ENCODE measurements at regions not wholly inside any gene's neighbourhood (a gene's known extent, or its start where the extent isn't known, plus 50 kb on each side); places are given as distances from the start of the nearest gene placed in this dataset.

DNA sequence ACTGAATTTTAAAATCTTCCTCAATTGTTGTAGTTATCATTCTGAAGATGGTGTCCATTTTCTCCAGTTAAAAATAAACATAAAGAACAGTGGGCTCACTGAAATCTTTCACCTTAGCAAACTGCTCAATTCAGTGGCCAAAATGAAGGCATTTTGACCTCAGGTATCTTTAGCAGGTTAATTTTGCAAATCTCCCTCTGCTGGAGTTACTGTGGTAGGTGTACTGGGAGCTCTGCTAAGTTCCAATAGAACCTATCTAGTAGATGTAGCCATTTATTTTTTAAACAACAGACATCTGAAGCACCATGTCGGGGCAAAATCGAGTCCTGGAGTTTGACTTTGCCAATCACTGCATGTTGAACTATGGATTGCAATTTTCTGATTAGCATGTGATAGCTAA lies 177.1 kb downstream of the IRS1 start:
- no peaks in the 10 kb centered on the region for H3K9me3 ChIP-seq
- no peak overlapping the region for H3K27ac ChIP-seq
- H3K27me3 ChIP-seq: no peaks in the 10 kb centered on the region
- TF ChIP-seq, protein P1, sequence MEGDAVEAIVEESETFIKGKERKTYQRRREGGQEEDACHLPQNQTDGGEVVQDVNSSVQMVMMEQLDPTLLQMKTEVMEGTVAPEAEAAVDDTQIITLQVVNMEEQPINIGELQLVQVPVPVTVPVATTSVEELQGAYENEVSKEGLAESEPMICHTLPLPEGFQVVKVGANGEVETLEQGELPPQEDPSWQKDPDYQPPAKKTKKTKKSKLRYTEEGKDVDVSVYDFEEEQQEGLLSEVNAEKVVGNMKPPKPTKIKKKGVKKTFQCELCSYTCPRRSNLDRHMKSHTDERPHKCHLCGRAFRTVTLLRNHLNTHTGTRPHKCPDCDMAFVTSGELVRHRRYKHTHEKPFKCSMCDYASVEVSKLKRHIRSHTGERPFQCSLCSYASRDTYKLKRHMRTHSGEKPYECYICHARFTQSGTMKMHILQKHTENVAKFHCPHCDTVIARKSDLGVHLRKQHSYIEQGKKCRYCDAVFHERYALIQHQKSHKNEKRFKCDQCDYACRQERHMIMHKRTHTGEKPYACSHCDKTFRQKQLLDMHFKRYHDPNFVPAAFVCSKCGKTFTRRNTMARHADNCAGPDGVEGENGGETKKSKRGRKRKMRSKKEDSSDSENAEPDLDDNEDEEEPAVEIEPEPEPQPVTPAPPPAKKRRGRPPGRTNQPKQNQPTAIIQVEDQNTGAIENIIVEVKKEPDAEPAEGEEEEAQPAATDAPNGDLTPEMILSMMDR (IDR thresholded peaks at IDR 0.05): no peak
- no peak overlapping the region for H3K4me3 ChIP-seq (ENCODE audit: low read depth in 1 of 2, low read length in 1 of 2)
- H3K36me3 ChIP-seq: no peaks in the 10 kb centered on the region
- H3K4me1 ChIP-seq (ENCODE audit: control insufficient read depth in 1 of 2, insufficient read depth in 1 of 2, low read depth in 1 of 2, low read length in 1 of 2): no peaks in the 10 kb centered on the region

DNA sequence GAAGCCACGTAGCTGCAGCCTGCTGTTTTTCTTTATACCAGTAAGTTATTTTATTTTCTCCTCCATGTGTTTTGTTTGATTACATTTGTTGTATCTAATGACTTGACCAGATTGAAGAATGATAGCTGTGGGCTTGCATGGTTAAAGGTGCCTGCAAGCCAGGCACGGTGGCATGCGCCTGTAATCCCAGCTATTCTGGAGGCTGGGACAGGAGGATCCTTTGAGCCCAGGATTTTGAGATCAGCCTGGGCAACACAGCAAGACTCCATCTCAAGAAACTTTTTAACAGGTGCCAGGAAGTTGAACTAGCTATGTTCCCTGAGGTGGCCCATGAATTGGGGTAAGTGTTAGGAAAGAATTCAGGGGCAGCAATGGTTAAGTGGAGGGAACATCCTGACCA lies 179.4 kb downstream of the IRS1 start:
- H3K4me3 ChIP-seq (ENCODE audit: low read depth in 1 of 2, low read length in 1 of 2): no peak overlapping the region
- H3K9me3 ChIP-seq: no peaks in the 10 kb centered on the region
- TF ChIP-seq, protein P1 (IDR thresholded peaks at IDR 0.05): no peak
- no peaks in the 10 kb centered on the region for H3K36me3 ChIP-seq
- no peak overlapping the region for H3K27ac ChIP-seq
- no peaks in the 10 kb centered on the region for H3K4me1 ChIP-seq (ENCODE audit: control insufficient read depth in 1 of 2, insufficient read depth in 1 of 2, low read depth in 1 of 2, low read length in 1 of 2)
- H3K27me3 ChIP-seq: no peaks in the 10 kb centered on the region

DNA sequence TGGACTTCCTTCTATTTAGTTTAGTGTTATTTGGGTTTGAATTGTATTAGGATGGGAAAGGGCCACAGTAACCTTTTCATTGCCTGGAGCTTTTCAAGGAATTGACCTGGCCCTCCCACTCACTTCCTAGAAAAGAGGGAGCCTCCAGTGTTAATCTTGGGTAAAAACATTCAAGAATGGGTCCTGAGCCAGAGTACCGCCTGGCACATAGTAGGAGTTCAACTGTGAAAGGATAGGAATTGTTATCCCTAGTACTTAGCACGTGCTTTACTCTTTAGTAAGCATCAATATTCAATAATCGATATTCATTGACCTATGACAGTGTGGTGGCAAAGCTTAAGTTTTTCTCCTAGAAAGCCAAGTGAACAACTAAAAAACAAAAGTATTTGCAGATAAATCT lies 179.9 kb downstream of the IRS1 start:
- Histone ChIP-seq H3K27me3 (no peaks in the 10 kb centered on the region), H3K4me1 (ENCODE audit: control insufficient read depth in 1 of 2, insufficient read depth in 1 of 2, low read depth in 1 of 2, low read length in 1 of 2) (no peaks in the 10 kb centered on the region), H3K36me3 (no peaks in the 10 kb centered on the region), H3K4me3 (ENCODE audit: low read depth in 1 of 2, low read length in 1 of 2) (no peak overlapping the region), H3K27ac (no peak overlapping the region), H3K9me3 (no peaks in the 10 kb centered on the region)
- TF ChIP-seq, protein P1 (IDR thresholded peaks at IDR 0.05): no peak

DNA sequence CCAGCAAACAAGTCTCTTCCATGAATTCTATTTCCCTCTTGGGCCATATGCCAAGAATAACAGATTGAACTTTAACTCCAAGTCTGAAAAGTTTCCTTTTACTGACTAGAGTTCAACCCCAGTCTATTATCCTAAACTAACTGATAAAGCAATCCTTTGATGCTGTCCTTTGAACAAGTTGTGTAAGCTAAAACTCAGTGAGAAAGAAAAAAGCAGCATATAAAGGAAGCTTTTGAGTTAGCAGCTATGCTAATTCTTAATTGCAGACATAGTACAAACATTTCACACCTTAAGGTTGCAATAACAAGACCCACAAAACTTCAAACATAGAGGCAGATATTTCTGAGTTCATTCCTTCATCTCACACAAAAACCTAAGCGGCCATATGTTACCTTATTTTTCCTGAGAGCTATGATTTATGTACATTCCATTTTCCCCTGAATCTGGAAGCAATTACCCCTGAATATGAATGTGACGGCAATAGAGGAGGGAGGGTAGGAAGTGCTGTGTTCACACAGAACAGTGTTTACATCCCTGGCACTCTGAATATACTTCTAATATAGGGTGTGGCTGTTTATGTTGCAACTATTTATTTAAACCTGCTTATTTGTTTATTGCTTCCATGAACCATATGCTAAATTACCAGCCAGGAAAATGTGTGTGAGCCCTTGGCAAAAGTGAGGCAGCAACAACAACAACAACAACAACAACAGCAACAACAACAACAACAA lies 180.6 kb downstream of the IRS1 start:
- no peaks in the 10 kb centered on the region for H3K9me3 ChIP-seq
- no peak overlapping the region for H3K4me3 ChIP-seq (ENCODE audit: low read depth in 1 of 2, low read length in 1 of 2)
- no peaks in the 10 kb centered on the region for H3K4me1 ChIP-seq (ENCODE audit: control insufficient read depth in 1 of 2, insufficient read depth in 1 of 2, low read depth in 1 of 2, low read length in 1 of 2)
- H3K27ac ChIP-seq: no peak overlapping the region
- H3K27me3 ChIP-seq: no peaks in the 10 kb centered on the region
- H3K36me3 ChIP-seq: no peaks in the 10 kb centered on the region
- TF ChIP-seq, protein P1 (IDR thresholded peaks at IDR 0.05): no peak

DNA sequence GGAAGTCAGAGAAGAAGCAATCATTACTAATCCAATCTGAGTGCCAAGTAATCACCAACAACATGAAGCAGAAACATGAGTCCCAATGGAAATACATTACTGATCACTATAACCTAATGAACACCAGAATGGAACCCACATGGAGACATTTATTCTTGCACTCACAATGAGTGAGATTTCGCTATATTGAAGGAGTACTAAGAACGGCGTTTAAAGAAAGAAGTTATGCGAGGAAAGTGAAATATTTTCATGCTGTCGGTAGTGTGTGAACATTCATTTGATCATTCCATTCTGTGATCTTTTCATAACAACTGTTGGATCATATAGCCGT lies 181.1 kb downstream of the IRS1 start:
- TF ChIP-seq, protein P1 (IDR thresholded peaks at IDR 0.05): no peak
- no peak overlapping the region for H3K27ac ChIP-seq
- no peaks in the 10 kb centered on the region for H3K27me3 ChIP-seq
- H3K36me3 ChIP-seq: no peaks in the 10 kb centered on the region
- no peak overlapping the region for H3K4me3 ChIP-seq (ENCODE audit: low read depth in 1 of 2, low read length in 1 of 2)
- no peaks in the 10 kb centered on the region for H3K9me3 ChIP-seq
- H3K4me1 ChIP-seq (ENCODE audit: control insufficient read depth in 1 of 2, insufficient read depth in 1 of 2, low read depth in 1 of 2, low read length in 1 of 2): no peaks in the 10 kb centered on the region

Data from neutrophil (primary cell).